GM18951 (cell line): ENCODE measurements at regions not wholly inside any gene's neighbourhood (a gene's known extent, or its start where the extent isn't known, plus 50 kb on each side); places are given as distances from the start of the nearest gene placed in this dataset.
"Not testable (repeated sequence)": the region's sequence is repeated elsewhere in the genome, so short reads cannot be mapped to it uniquely, and the experiment has no call there.

ENCODE experiments used
- POLR2A ChIP-seq: IDR thresholded peaks from 4 replicates; pipeline ENCODE4 v1.6.1; 2011; ENCODE audit warnings: mild to moderate bottlenecking; ENCODE audit not compliant: insufficient read length, insufficient read depth; ENCODE audit errors: extremely low read depth
- in situ Hi-C: fragments of 300-500 bp; cut with MboI; formaldehyde crosslinking; loops from one replicate; pipeline ENCODE4 v1.12.0; 2022; ENCODE audit warnings: low sequenced_read_pairs, mixed read lengths, inconsistent platforms; ENCODE audit not compliant: unreplicated experiment

DNA sequence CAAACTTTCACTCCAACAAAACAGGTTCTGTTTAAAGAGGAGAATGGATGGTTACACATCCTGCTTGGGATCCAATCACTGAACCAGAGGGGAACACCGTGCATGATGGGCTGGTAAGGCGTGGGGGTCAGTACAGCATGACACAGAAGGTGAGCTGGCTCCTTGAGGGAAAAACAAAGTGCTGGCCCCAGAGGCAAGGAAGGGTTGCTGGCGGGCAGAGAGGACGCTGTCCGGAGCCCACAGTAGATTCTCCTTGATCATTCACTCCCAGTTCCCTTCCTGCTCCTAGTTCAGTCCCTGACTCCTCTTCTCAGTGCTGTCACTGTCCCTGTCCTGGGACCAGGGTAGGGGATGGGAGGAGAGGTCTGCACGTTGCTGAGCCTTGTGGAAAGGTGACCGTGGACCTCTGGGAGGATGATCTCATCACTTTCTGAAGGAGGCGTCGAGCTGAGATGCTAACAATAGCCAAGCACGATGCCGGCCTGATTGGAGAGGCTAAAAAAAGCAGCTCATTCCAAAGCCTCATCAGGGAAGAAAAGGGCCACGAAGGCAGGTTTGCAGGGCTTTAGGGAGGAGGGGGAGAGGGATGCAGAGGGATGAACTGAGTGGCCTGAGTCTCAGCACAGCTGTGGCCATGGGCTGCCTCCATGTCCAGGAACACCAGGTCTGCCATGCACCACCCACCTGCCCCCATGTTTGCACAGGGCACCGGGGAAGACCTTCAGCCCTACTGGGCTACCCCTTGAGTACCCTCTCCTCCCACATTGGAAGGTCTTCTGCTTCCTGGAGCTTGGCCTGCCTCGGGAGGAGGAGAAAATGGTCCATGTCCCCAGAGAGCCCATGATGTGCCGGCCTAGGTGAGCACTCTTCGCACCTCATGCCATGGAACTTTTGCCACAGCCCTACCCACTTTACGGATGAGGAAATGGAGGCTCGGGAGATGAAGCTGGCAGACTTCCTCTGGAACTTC lies 72.7 kb upstream of the RTL6 start:
- in situ Hi-C loops = no loop called here
- no peak for TF ChIP-seq POLR2A

DNA sequence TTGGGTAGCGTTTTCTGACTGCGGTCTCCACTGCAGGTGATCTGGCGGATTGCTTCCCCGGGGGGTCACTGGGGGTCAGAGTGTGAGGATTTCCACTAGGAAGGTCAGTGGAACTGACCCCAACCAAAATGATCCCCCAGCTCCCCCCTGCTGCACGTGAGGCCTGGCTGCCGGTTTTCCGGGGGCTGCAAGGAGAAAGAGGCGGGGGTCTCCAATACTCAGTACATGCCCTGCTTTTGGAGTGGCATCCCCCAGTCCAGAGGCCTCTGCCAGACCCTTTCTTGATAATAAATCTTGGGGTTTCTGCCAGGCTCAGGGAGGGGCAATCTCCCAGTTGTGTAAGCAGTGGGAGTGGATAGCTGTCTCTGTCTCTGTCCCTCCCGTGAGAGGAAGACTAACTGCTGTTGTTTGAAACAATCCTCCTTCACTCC lies 71.5 kb upstream of the RTL6 start:
- in situ Hi-C loops = no loop called here
- no peak for TF ChIP-seq POLR2A

DNA sequence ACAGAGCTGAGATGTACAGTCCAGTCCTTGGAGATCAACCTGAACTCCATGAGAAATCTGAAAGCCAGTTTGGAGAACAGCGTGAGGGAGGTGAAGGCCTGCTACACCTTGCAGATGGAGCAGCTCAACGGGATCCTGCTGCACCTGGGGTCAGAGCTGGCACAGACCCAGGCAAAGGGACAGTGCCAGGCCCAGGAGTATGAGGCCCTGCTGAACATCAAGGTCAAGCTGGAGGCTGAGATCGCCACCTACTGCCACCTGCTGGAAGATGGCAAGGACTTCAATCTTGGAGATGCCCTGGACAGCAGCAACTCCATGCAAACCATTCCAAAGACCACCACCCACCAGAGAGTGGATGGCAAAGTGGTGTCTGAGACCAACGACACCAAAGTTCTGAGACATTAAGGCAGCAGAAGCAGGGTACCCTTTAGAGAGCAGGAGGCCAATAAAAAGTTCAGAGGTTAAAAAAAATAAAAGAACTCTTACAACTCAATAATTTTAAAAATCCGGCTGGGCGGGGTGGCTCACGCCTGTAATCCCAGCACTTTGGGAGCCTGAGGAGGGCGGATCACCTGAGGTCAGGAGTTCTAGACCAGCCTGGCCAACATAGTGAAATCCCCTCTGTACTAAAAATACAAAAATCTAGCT lies 69.9 kb upstream of the RTL6 start:
- in situ Hi-C loops = no loop called here
- TF ChIP-seq POLR2A = no peak

DNA sequence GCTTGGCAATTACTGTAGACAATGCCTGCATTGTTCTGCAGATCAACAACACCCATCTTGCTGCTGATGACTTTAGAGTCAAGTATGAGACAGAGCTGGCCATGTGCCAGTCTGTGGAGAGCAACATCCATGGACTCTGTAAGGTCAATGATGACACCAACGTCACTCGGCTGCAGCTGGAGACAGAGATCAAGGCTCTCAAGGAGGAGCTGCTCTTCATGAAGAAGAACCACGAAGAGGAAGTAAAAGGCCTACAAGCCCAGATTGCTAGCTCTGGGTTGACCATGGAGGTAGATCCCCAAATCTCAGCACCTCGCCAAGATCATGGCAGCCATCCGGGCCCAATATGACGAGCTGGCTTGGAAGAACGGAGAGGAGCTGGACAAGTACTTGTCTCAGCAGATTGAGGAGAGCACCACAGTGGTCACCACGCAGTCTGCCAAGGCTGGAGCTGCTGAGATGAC lies 69.4 kb upstream of the RTL6 start:
- in situ Hi-C loops = not testable (repeated sequence)

DNA sequence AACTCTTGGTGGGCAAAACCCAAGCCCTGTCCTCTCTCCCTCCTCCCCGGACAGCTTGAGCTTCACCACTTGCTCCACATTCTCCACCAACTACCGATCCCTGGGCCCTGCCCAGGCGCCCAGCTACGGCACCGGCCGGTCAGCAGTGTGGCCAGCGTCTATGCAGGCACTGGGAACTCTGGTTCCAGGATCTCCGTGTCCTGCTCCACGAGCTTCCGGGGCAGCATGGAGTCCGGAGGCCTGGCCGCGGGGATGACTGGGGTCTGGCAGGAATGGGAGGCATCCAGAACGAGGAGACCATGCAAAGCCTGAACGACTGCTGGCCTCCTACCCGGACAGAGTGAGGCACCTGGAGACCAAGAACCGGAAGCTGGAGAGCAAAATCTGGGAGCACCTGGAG lies 68.9 kb upstream of the RTL6 start:
- TF ChIP-seq POLR2A = no peak
- in situ Hi-C loops = no loop called here

DNA sequence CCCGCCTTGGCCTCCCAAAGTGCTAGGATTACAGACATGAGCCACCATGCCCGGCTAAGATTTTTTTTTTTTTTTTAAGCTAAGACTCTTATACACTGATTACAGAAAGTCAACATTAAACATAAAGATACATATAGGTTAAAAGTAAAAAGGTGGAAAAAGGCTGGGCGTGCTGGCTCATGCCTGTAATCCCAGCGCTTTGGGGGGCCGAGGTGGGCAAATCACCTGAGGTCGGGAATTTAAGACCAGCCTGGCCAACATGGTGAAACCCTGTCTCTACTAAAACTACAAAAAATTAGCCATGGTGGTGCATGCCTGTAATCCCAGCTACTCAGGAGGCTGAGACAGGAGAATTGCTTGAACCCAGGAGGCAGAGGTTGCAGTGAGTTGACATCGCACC lies 64.6 kb upstream of the RTL6 start:
- in situ Hi-C loops = not testable (repeated sequence)

DNA sequence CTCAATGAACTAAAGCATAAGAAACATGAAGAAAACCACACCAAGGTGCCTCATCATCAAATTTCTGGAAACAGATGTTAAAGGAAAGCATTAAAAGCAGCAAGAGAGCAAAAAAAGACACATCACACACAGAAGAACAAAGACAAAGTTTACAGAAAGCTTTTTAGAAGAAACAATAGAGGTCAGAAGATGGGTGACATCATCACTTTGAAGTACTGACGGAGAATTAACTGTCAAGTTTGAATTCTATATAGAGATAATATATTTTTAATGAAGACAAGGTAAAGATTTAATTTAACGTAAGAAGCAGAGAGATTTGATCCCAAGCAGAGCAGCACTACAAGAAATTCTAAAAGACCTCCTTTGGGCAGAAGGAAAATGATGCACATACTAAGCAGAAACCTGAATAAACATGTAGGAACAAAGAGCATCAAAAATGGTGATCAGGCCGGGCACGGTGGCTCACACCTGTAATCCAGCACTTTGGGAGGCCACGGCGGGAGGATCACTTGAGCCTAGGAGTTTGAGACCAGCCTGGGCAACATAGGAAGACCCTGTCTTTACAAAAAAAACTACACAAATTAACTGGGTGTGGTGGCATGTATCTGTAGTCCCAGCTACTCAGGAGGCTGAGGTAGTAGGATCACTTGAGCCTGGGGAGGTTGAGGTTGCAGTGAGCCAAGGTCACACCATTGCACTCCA lies 63.3 kb upstream of the RTL6 start:
- no peak for TF ChIP-seq POLR2A
- in situ Hi-C loops = no loop called here

DNA sequence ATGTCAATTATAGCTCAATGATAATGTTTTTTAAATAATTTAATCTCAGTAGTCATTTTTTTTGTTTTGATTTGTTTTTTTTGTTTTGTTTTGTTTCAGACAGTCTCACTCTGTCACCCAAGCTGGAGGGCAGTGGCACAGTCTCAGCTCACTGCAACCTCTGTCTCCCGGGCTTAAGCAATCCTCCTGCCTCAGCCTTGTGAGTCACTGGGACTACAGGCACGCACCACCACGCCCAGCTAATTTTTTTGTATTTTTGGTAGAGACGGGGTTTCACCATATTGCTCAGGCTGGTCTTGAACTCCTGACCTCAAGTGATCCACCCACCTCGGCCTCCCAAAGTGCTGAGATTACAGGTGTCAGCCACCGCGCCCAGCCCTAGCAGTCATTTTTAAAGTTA lies 60.6 kb upstream of the RTL6 start:
- in situ Hi-C loops = not testable (repeated sequence)

DNA sequence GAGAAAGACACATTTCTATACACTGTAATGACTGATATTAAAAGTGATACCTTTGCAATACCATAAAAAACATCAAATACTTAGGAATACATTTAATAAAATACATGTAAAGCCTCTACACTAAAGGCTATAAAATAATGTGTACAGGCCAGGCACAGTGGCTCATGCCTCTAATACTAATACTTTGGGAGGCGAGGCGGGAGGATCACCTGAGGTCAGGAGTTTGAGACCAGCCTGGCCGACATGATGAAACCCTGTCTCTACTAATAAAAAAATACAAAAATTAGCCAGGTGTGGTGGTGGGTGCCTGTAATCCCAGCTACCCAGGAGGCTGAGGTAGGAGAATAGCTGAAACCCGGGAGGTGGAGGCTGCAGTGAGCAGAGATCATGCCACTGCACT lies 59.8 kb upstream of the RTL6 start:
- in situ Hi-C loops = not testable (repeated sequence)

DNA sequence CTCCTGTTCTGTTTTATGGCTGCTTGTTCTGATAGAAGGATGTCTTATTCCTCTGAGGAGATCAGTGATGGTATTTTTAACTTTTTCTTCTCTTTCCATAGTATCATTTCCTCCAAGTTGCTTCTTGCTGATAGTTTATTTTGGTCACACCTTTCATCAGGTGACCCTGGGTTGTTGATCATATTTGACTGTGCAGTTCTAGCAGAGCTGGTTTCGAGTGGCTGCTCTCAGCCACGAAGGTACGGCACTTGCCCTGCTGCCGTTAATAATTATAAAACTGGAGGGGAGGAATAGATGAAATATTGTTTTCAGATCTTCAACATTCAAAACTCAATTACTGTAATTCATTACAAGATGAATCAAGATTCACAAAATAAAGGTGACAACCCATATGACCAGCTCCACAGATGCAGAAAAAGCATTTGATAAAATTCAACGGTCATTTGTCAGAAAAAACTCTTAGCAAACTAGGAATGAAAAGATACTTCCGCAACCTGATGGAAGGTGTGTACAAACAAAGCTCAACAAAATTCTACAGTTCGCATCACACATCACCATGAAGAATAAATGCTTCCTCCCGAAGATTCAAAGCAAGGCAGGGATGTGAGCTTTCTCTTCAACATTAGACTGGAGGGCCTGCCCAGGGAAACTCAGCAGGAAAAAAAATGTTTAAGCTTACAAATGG lies 59.2 kb upstream of the RTL6 start:
- in situ Hi-C loops = no loop called here

DNA sequence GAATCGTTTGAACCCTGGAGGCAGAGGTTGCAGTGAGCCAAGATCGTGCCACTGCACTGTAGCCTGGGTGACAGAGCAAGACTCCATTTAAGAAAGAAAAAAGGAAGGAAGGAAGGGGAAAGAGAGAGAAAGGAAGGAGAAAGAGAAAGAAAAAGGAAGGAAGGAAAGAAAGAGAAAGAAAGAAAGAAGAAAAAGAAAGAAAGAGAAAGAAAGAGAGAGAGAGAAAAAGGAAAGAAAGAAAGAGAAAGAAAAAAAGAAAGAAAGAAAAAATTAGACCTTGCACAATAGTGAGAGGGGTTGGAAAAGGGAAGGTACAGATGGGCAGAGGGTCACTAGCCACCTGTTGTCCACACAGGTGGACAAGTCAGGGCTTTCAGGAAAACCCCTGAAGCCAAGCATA lies 57.6 kb upstream of the RTL6 start:
- TF ChIP-seq POLR2A = no peak
- in situ Hi-C loops = no loop called here

More for the DNA sequence above, 59.2 kb upstream of the RTL6 start:
- TF ChIP-seq POLR2A = no peak

DNA sequence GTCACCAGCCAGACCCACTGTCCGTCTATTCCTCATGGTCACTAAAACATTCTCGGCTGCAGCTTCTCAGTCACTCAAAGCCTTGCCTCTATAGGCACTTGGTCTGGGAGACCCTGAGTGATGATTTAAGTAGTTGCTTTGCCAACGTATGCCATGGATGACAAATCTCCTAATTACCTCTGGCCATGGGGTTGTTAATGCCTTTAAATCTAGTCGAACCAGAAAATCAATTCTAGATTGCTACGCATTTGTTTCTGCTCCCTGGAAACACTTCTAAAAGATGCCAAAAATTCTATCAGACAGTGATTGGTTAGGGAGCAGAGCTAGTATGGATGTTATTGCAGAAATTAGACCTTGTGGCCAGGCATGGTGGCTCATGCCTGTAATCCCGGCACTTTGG lies 57.0 kb upstream of the RTL6 start:
- TF ChIP-seq POLR2A = no peak
- in situ Hi-C loops = no loop called here

DNA sequence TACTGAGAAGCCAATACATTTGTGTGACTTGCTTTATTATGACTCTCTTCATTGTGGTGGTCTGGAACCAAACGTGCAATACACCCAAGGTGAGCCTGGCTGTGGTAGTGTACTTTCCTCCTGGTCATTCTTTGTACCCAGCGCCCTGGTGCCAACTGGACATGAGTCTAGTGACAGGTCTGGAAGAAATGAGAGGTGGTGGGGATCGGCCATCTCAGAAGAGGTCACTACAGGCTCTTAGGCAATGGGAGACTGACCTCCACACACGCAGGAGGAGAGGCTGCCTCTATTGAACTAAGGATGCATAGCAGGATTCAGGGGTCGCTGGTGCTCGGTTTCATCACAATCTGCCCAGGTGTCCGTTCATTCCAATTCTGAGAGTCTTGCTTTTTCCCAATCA lies 56.4 kb upstream of the RTL6 start:
- in situ Hi-C loops = no loop called here
- no peak for TF ChIP-seq POLR2A
